MV-4-11 (cell line): ENCODE measurements at regions not wholly inside any gene's neighbourhood (a gene's known extent, or its start where the extent isn't known, plus 50 kb on each side); places are given as distances from the start of the nearest gene placed in this dataset.
A peak's percentile ranks its signal among the peaks of the same experiment; 100 is the strongest.

Source experiments
- DNase-seq: peaks from one replicate; lab custom pipeline; 2025; lab: John Stamatoyannopoulos, UW

GRCh38 chr2:191559569-191559968, 118.4 kb upstream of the NABP1 start:
- no peak for DNase-seq

GRCh38 chr2:191560411-191560980, 117.4 kb upstream of the NABP1 start:
- no peak for DNase-seq

GRCh38 chr2:191565120-191565519, 112.8 kb upstream of the NABP1 start:
- DNase-seq: no peak

- peak; percentile 64 for DNase-seq
These were observed 112.2 kb upstream of the NABP1 start for GRCh38 chr2:191565647-191566198.

- peak; percentile 37 for DNase-seq
These were observed 111.6 kb upstream of the NABP1 start for GRCh38 chr2:191566344-191566743.

GRCh38 chr2:191567206-191567605, 110.7 kb upstream of the NABP1 start:
- DNase-seq: no peak

- DNase-seq: no peak
These were observed 108.9 kb upstream of the NABP1 start for GRCh38 chr2:191569025-191569424.

- DNase-seq: peak; percentile 78
These were observed 106.7 kb upstream of the NABP1 start for GRCh38 chr2:191571163-191571769.

GRCh38 chr2:191572319-191572718, 105.6 kb upstream of the NABP1 start:
- no peak for DNase-seq

GRCh38 chr2:191573216-191573615, 104.7 kb upstream of the NABP1 start:
- DNase-seq: no peak

GRCh38 chr2:191574232-191574631, 103.7 kb upstream of the NABP1 start:
- no peak for DNase-seq

- DNase-seq: no peak
These were observed 100.3 kb upstream of the NABP1 start for GRCh38 chr2:191577605-191578004.

- no peak for DNase-seq
These were observed 99.9 kb upstream of the NABP1 start for GRCh38 chr2:191578031-191578430.

GRCh38 chr2:191580581-191580980, 97.4 kb upstream of the NABP1 start:
- DNase-seq: no peak

- DNase-seq: no peak
These were observed 96.9 kb upstream of the NABP1 start for GRCh38 chr2:191581003-191581402.

- DNase-seq: no peak
These were observed 95.6 kb upstream of the NABP1 start for GRCh38 chr2:191582355-191582754.

- DNase-seq: no peak
These were observed 86.9 kb upstream of the NABP1 start for GRCh38 chr2:191591025-191591424.

GRCh38 chr2:191593622-191594385, 84.1 kb upstream of the NABP1 start:
- DNase-seq: no peak

GRCh38 chr2:191597186-191597751, 80.7 kb upstream of the NABP1 start:
- DNase-seq: no peak

- no peak for DNase-seq
These were observed 79.6 kb upstream of the NABP1 start for GRCh38 chr2:191598296-191598695.

- DNase-seq: peak; percentile 52
These were observed 76.9 kb upstream of the NABP1 start for GRCh38 chr2:191601060-191601459.

- DNase-seq: no peak
These were observed 73.8 kb upstream of the NABP1 start for GRCh38 chr2:191604154-191604553.

GRCh38 chr2:191607096-191607495, 70.8 kb upstream of the NABP1 start:
- peak; percentile 2 for DNase-seq
